Spleen (tissue), 11 donors: ENCODE measurements at regions not wholly inside any gene's neighbourhood (a gene's known extent, or its start where the extent isn't known, plus 50 kb on each side); places are given as distances from the start of the nearest gene placed in this dataset.

Experiments
- DNase-seq: peaks from one replicate; pipeline ENCODE4 v3.0.0-alpha.2; 2020
- H3K27ac ChIP-seq, 8 donors: fragments of 200-600 bp; sonication (generic) in 7 of 8; 1 replicate in 4 of 8; 2 replicates in 4 of 8; pipeline versions ENCODE4 v1.5.0 to v1.8.0; 2016 to 2021; ENCODE audit warnings: inconsistent platforms in 4 of 8, mild to moderate bottlenecking in 4 of 8, moderate library complexity in 1 of 8
- H3K27me3 ChIP-seq, 7 donors: fragments of 200-600 bp; sonication (generic) in 6 of 7; replicated peaks in 1 of 7; 1 replicate in 4 of 7; 2 replicates in 3 of 7; pipeline versions ENCODE4 v1.5.0 to v1.8.0; 2016 to 2021; ENCODE audit warnings: inconsistent platforms in 3 of 7, mild to moderate bottlenecking in 1 of 7
- H3K36me3 ChIP-seq, 6 donors: fragments of 200-600 bp; sonication (generic) in 5 of 6; 1 replicate in 4 of 6; 2 replicates in 2 of 6; pipeline versions ENCODE4 v1.5.0 to v1.8.0; 2016 to 2021; ENCODE audit warnings: inconsistent platforms in 2 of 6
- H3K4me1 ChIP-seq, 6 donors: fragments of 200-600 bp; sonication (generic) in 5 of 6; 1 replicate in 3 of 6; 2 replicates in 3 of 6; pipeline versions ENCODE4 v1.5.0 to v1.8.0; 2016 to 2021; ENCODE audit warnings: inconsistent platforms in 3 of 6
- H3K4me3 ChIP-seq, 8 donors: fragments of 200-600 bp; sonication (generic) in 7 of 8; 1 replicate in 4 of 8; 2 replicates in 4 of 8; pipeline versions ENCODE4 v1.5.0 to v1.8.0; 2016 to 2021; ENCODE audit warnings: inconsistent platforms in 4 of 8, mild to moderate bottlenecking in 4 of 8, moderate library complexity in 2 of 8
- H3K9me3 ChIP-seq, 8 donors: fragments of 200-600 bp; sonication (generic) in 7 of 8; 1 replicate in 4 of 8; 2 replicates in 4 of 8; pipeline versions ENCODE4 v1.5.0 to v1.8.0; 2016 to 2021; ENCODE audit warnings: inconsistent platforms in 4 of 8
- CTCF ChIP-seq, 11 experiments: fragments of 200-600 bp in 7 of 11; fragments of 450-650 bp in 4 of 11; sonication (generic) in 4 of 11; IDR thresholded peaks in 8 of 11; conservative IDR thresholded peaks in 3 of 11; 1 replicate in 7 of 11; 2 replicates in 4 of 11; pipeline versions ENCODE4 v1.4.0 to v1.8.0; 2016 to 2021; ENCODE audit warnings: antibody characterized with exemption in 11 of 11, inconsistent platforms in 4 of 11, mild to moderate bottlenecking in 1 of 11
- POLR2A ChIP-seq, 3 donors: fragments of 450-650 bp; IDR thresholded peaks; one replicate each; pipeline ENCODE4 v1.5.1; 2017; ENCODE audit warnings: antibody characterized with exemption in 3 of 3, mild to moderate bottlenecking in 1 of 3
- POLR2AphosphoS5 ChIP-seq, 3 donors: sonication (generic); formaldehyde crosslinking; IDR thresholded peaks; one replicate each; pipeline ENCODE4 v1.5.1; 2017; ENCODE audit warnings: antibody characterized with exemption in 3 of 3
- WGBS, 5 donors: extraction: QIAGEN DNeasy Blood & Tissue Kit in 3 of 5; methylation state at CpG; one replicate each; pipeline versions ENCODE4 v1.1.5 to v1.1.7; 2013 to 2018; 5-methylcytosine and 5-hydroxymethylcytosine counted together
- intact Hi-C: fragments of 100-400 bp; cut with DNase I; formaldehyde crosslinking; loops from one replicate; pipeline ENCODE4 v1.15.0; 2023; ENCODE audit warnings: low total_unique reads
- donor health status: healthy with polysubstance abuse.
- donor health status: DM: no; HTN: no; CAD: no; lungs with moderate emphysema.
- donor health status: DM: no; HTN: no; CAD: no.
- donor health status: Bipolar disorder and iron deficiency.
- donor health status: healthy.
- donor health status: DM: no; HTN: no; CAD: no.
- donor health status: DM: yes; HTN: yes; CAD: no.

- intact Hi-C loops, result no loop called here
- no peak for TF ChIP-seq CTCF (IDR thresholded peaks at IDR 0.05 in 8 of 11, conservative IDR thresholded peaks at IDR 0.05 in 3 of 11)
- no peaks in the 10 kb centered on the region for H3K27me3 ChIP-seq
- H3K4me1 ChIP-seq, result no peaks in the 10 kb centered on the region
- no peaks in the 10 kb centered on the region for H3K36me3 ChIP-seq
- no peak overlapping the region for H3K4me3 ChIP-seq
- no peak for DNase-seq
- no peak overlapping the region for H3K27ac ChIP-seq
- H3K9me3 ChIP-seq, result no peaks in the 10 kb centered on the region
- 23 to 30% (median 26%) methylated on average over 4 of the region's 4 CpGs for WGBS, 5 donors
These were observed 399.0 kb downstream of the LRRC70 start for GRCh38 chr5:62977661-62978060.

- TF ChIP-seq CTCF (IDR thresholded peaks at IDR 0.05 in 8 of 11, conservative IDR thresholded peaks at IDR 0.05 in 3 of 11) (no peak), POLR2AphosphoS5 (IDR thresholded peaks at IDR 0.05) (no peak), POLR2A (IDR thresholded peaks at IDR 0.05) (no peak)
- Histone ChIP-seq H3K36me3 (no peaks in the 10 kb centered on the region), H3K27ac (no peak overlapping the region), H3K9me3 (peaks cover 0 to 3% (median 0%) of the 10 kb centered on the region in 8 donors), H3K27me3 (no peaks in the 10 kb centered on the region), H3K4me1 (no peaks in the 10 kb centered on the region), H3K4me3 (no peak overlapping the region)
- intact Hi-C loops, result no loop called here
- DNase-seq, result no peak
- 38 to 67% (median 55%) methylated on average over 3 of the region's 3 CpGs for WGBS, 5 donors
These were observed 396.0 kb downstream of the LRRC70 start for GRCh38 chr5:62974623-62975022.

- H3K27me3 ChIP-seq, result no peaks in the 10 kb centered on the region
- H3K4me1 ChIP-seq, result no peaks in the 10 kb centered on the region
- no peak for TF ChIP-seq POLR2AphosphoS5 (IDR thresholded peaks at IDR 0.05)
- TF ChIP-seq CTCF (IDR thresholded peaks at IDR 0.05 in 8 of 11, conservative IDR thresholded peaks at IDR 0.05 in 3 of 11), result no peak
- TF ChIP-seq POLR2A (IDR thresholded peaks at IDR 0.05), result no peak
- 83 to 92% (median 88%) methylated on average over 8 to 10 of the region's 10 CpGs for WGBS, 5 donors
- H3K4me3 ChIP-seq, result no peak overlapping the region
- H3K27ac ChIP-seq, result no peak overlapping the region
- no peak for DNase-seq
- H3K9me3 ChIP-seq, result peaks cover 0 to 22% (median 14%) of the 10 kb centered on the region in 8 donors
- H3K36me3 ChIP-seq, result no peaks in the 10 kb centered on the region
- intact Hi-C loops, result no loop called here
These were observed 390.9 kb downstream of the LRRC70 start for GRCh38 chr5:62969409-62970120.

- TF ChIP-seq POLR2AphosphoS5 (IDR thresholded peaks at IDR 0.05) (no peak), CTCF (IDR thresholded peaks at IDR 0.05 in 8 of 11, conservative IDR thresholded peaks at IDR 0.05 in 3 of 11) (no peak), POLR2A (IDR thresholded peaks at IDR 0.05) (no peak)
- Histone ChIP-seq H3K27me3 (no peaks in the 10 kb centered on the region), H3K36me3 (no peaks in the 10 kb centered on the region), H3K4me3 (no peak overlapping the region), H3K27ac (no peak overlapping the region), H3K9me3 (peaks cover 0 to 58% (median 39%) of the 10 kb centered on the region in 8 donors), H3K4me1 (no peaks in the 10 kb centered on the region)
- DNase-seq, result no peak
- intact Hi-C loops, result no loop called here
These were observed 385.8 kb downstream of the LRRC70 start for GRCh38 chr5:62964428-62964827.
